ENCODE measurements at regions not wholly inside any gene's neighbourhood (a gene's known extent, or its start where the extent isn't known, plus 50 kb on each side); places are given as distances from the start of the nearest gene placed in this dataset.

DNA sequence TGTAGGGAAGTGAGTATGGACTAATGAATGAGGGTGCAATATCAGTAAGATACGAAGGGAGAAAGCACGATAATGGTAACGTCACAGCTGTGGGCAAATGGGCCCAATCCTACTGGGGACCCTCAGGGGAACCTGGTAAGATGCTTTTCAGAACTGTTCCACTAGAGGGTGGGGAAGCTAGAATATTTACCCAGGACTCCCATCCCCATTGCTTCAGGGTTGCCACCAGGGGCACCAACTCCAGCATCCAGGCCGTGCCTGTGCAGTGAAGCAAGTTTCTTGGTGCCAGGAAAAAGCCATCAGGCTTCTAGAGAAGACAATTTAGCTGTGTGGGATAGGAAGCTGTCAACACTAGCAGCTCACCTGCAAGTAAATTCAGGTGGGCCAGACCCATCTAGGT, 409.3 kb downstream of the AGTPBP1 start:
- TF ChIP-seq, protein P1, sequence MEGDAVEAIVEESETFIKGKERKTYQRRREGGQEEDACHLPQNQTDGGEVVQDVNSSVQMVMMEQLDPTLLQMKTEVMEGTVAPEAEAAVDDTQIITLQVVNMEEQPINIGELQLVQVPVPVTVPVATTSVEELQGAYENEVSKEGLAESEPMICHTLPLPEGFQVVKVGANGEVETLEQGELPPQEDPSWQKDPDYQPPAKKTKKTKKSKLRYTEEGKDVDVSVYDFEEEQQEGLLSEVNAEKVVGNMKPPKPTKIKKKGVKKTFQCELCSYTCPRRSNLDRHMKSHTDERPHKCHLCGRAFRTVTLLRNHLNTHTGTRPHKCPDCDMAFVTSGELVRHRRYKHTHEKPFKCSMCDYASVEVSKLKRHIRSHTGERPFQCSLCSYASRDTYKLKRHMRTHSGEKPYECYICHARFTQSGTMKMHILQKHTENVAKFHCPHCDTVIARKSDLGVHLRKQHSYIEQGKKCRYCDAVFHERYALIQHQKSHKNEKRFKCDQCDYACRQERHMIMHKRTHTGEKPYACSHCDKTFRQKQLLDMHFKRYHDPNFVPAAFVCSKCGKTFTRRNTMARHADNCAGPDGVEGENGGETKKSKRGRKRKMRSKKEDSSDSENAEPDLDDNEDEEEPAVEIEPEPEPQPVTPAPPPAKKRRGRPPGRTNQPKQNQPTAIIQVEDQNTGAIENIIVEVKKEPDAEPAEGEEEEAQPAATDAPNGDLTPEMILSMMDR (IDR thresholded peaks at IDR 0.05): no peak
- TF ChIP-seq, protein P2, sequence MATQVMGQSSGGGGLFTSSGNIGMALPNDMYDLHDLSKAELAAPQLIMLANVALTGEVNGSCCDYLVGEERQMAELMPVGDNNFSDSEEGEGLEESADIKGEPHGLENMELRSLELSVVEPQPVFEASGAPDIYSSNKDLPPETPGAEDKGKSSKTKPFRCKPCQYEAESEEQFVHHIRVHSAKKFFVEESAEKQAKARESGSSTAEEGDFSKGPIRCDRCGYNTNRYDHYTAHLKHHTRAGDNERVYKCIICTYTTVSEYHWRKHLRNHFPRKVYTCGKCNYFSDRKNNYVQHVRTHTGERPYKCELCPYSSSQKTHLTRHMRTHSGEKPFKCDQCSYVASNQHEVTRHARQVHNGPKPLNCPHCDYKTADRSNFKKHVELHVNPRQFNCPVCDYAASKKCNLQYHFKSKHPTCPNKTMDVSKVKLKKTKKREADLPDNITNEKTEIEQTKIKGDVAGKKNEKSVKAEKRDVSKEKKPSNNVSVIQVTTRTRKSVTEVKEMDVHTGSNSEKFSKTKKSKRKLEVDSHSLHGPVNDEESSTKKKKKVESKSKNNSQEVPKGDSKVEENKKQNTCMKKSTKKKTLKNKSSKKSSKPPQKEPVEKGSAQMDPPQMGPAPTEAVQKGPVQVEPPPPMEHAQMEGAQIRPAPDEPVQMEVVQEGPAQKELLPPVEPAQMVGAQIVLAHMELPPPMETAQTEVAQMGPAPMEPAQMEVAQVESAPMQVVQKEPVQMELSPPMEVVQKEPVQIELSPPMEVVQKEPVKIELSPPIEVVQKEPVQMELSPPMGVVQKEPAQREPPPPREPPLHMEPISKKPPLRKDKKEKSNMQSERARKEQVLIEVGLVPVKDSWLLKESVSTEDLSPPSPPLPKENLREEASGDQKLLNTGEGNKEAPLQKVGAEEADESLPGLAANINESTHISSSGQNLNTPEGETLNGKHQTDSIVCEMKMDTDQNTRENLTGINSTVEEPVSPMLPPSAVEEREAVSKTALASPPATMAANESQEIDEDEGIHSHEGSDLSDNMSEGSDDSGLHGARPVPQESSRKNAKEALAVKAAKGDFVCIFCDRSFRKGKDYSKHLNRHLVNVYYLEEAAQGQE (IDR thresholded peaks at IDR 0.05; ENCODE audit: insufficient read depth in 1 of 2, low read depth in 2 of 2, low read length in 1 of 2): no peak
- TF ChIP-seq POLR2AphosphoS5 (IDR thresholded peaks at IDR 0.05; ENCODE audit: low read depth, low read length) (no peak), TCF7L2 (IDR thresholded peaks at IDR 0.05; ENCODE audit: low read depth, low read length) (no peak)
